ENCODE measurements at regions not wholly inside any gene's neighbourhood (a gene's known extent, or its start where the extent isn't known, plus 50 kb on each side); places are given as distances from the start of the nearest gene placed in this dataset.

DNA sequence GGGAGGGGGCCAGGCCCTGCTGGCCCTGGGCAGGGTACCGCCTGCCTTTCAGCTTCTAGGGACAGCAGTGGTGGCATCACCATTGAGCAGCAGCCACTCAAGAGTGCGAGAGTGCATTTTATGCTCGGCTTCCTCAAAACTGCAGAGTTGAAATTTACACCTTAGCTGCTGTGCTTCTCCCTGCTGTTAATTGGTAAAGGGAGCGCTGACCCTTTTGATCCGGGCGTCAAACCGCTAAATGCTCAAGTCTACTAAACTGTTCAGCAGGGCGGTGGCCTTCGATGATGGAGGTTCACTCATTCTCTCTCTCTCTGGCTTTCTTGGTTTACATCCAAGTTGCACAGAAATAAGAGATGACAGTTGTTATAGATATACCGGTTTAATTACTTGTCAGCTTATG, 368.6 kb upstream of the IRX2 start (continued):
- no peak for TF ChIP-seq NANOG (IDR thresholded peaks at IDR 0.05; ENCODE audit: insufficient read depth, low read depth, low read length, poor library complexity, severe bottlenecking)
- TF ChIP-seq TCF12 (IDR thresholded peaks at IDR 0.05; ENCODE audit: low read depth, low read length), result no peak
